ENCODE measurements at regions not wholly inside any gene's neighbourhood (a gene's known extent, or its start where the extent isn't known, plus 50 kb on each side); places are given as distances from the start of the nearest gene placed in this dataset.

- H3K9ac ChIP-seq (ENCODE audit: low read length): no peak overlapping the region
- TF ChIP-seq CTCF (IDR thresholded peaks at IDR 0.05; ENCODE audit: low read depth, low read length): no peak
- TF ChIP-seq EZH2phosphoT487 (IDR thresholded peaks at IDR 0.05; ENCODE audit: low read depth): no peak
Measured at GRCh38 chr2:223107825-223108224, 55.8 kb downstream of the KCNE4 start.

GRCh38 chr2:223108351-223109050 lies 56.5 kb downstream of the KCNE4 start:
- no peak overlapping the region for H3K9ac ChIP-seq (ENCODE audit: low read length)
- no peak overlapping the region for H3K4me2 ChIP-seq (ENCODE audit: low read length)
- TF ChIP-seq CTCF (IDR thresholded peaks at IDR 0.05; ENCODE audit: low read depth, low read length): no peak
- TF ChIP-seq EZH2phosphoT487 (IDR thresholded peaks at IDR 0.05; ENCODE audit: low read depth): no peak
- no peaks in the 10 kb centered on the region for H3K36me3 ChIP-seq (replicated peaks; ENCODE audit: low read depth, low read length)
- no peaks in the 10 kb centered on the region for H3K4me1 ChIP-seq (ENCODE audit: low read length)
- no peaks in the 10 kb centered on the region for H4K20me1 ChIP-seq (ENCODE audit: insufficient read depth, low read length)
- H3K9me3 ChIP-seq (ENCODE audit: insufficient read depth, low read length): no peaks in the 10 kb centered on the region
- no peak overlapping the region for H3K27ac ChIP-seq (ENCODE audit: low read length)
- no peak overlapping the region for H2AFZ ChIP-seq (ENCODE audit: low read depth, low read length)
- H3K27me3 ChIP-seq (ENCODE audit: low read depth, low read length): no peaks in the 10 kb centered on the region
- H3K79me2 ChIP-seq (ENCODE audit: low read length): no peaks in the 10 kb centered on the region
- H3K4me3 ChIP-seq (ENCODE audit: low read length): no peak overlapping the region

More at GRCh38 chr2:223107825-223108224, 55.8 kb downstream of the KCNE4 start:
- Histone ChIP-seq H3K4me3 (ENCODE audit: low read length) (no peak overlapping the region), H3K27ac (ENCODE audit: low read length) (no peak overlapping the region), H4K20me1 (ENCODE audit: insufficient read depth, low read length) (no peaks in the 10 kb centered on the region), H3K27me3 (ENCODE audit: low read depth, low read length) (no peaks in the 10 kb centered on the region), H3K4me1 (ENCODE audit: low read length) (no peaks in the 10 kb centered on the region), H3K4me2 (ENCODE audit: low read length) (no peak overlapping the region), H3K9me3 (ENCODE audit: insufficient read depth, low read length) (no peaks in the 10 kb centered on the region), H3K79me2 (ENCODE audit: low read length) (no peaks in the 10 kb centered on the region), H2AFZ (ENCODE audit: low read depth, low read length) (no peak overlapping the region), H3K36me3 (replicated peaks; ENCODE audit: low read depth, low read length) (no peaks in the 10 kb centered on the region)

DNA sequence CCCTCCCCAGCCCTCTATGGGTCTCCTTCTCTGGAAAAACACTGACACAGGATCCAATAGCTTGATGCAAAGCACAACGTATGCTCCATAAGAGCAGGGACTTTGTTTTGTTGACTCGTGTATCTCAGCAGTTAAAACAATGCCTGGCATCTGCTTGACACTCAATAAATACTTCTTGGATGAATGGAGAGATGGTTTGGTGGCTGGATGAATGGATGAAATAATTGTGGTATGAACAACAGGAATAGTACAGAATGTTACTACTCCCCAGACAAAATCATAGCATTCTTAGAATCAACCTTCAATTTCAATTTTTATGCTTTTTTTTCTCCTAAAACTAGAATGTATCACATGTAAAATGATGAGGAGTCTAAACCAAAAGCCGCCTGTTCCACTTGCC lies 57.4 kb downstream of the KCNE4 start:
- Histone ChIP-seq H3K4me1 (ENCODE audit: low read length) (no peaks in the 10 kb centered on the region), H3K9me3 (ENCODE audit: insufficient read depth, low read length) (no peaks in the 10 kb centered on the region), H3K27ac (ENCODE audit: low read length) (no peak overlapping the region)

GRCh38 chr2:223113161-223113560 lies 61.2 kb downstream of the KCNE4 start:
- Histone ChIP-seq H3K9me3 (ENCODE audit: insufficient read depth, low read length) (no peaks in the 10 kb centered on the region), H3K4me3 (ENCODE audit: low read length) (no peak overlapping the region), H3K79me2 (ENCODE audit: low read length) (no peaks in the 10 kb centered on the region), H3K4me1 (ENCODE audit: low read length) (no peaks in the 10 kb centered on the region), H3K27ac (ENCODE audit: low read length) (no peak overlapping the region), H2AFZ (ENCODE audit: low read depth, low read length) (no peak overlapping the region), H3K9ac (ENCODE audit: low read length) (no peak overlapping the region), H3K4me2 (ENCODE audit: low read length) (no peak overlapping the region), H3K36me3 (replicated peaks; ENCODE audit: low read depth, low read length) (no peaks in the 10 kb centered on the region), H4K20me1 (ENCODE audit: insufficient read depth, low read length) (no peaks in the 10 kb centered on the region), H3K27me3 (ENCODE audit: low read depth, low read length) (no peaks in the 10 kb centered on the region)
- TF ChIP-seq EZH2phosphoT487 (IDR thresholded peaks at IDR 0.05; ENCODE audit: low read depth): no peak
- TF ChIP-seq CTCF (IDR thresholded peaks at IDR 0.05; ENCODE audit: low read depth, low read length): no peak

More for the DNA sequence above, 57.4 kb downstream of the KCNE4 start:
- Histone ChIP-seq H3K4me3 (ENCODE audit: low read length) (no peak overlapping the region), H2AFZ (ENCODE audit: low read depth, low read length) (no peak overlapping the region), H3K27me3 (ENCODE audit: low read depth, low read length) (no peaks in the 10 kb centered on the region), H3K79me2 (ENCODE audit: low read length) (no peaks in the 10 kb centered on the region), H3K36me3 (replicated peaks; ENCODE audit: low read depth, low read length) (no peaks in the 10 kb centered on the region), H4K20me1 (ENCODE audit: insufficient read depth, low read length) (no peaks in the 10 kb centered on the region), H3K4me2 (ENCODE audit: low read length) (no peak overlapping the region), H3K9ac (ENCODE audit: low read length) (no peak overlapping the region)
- no peak for TF ChIP-seq EZH2phosphoT487 (IDR thresholded peaks at IDR 0.05; ENCODE audit: low read depth)
- no peak for TF ChIP-seq CTCF (IDR thresholded peaks at IDR 0.05; ENCODE audit: low read depth, low read length)

Measured in OCI-LY3 (cell line).